ENCODE measurements at regions not wholly inside any gene's neighbourhood (a gene's known extent, or its start where the extent isn't known, plus 50 kb on each side); places are given as distances from the start of the nearest gene placed in this dataset.

- FAIRE-seq = no peak
Measured at GRCh38 chr2:158905784-158906183, 62.7 kb upstream of the TANC1 start.

- FAIRE-seq = no peak
Measured at GRCh38 chr2:158907926-158908456, 60.4 kb upstream of the TANC1 start.

GRCh38 chr2:158912112-158912511 lies 56.3 kb upstream of the TANC1 start:
- FAIRE-seq = no peak

- FAIRE-seq = no peak
Measured at GRCh38 chr2:158912765-158913164, 55.7 kb upstream of the TANC1 start.

- no peak for FAIRE-seq
Measured at GRCh38 chr2:158914066-158914465, 54.4 kb upstream of the TANC1 start.

GRCh38 chr2:158914731-158915130 lies 53.7 kb upstream of the TANC1 start:
- no peak for FAIRE-seq

GRCh38 chr2:158917121-158917520 lies 51.3 kb upstream of the TANC1 start:
- no peak for FAIRE-seq

- no peak for FAIRE-seq
Measured at GRCh38 chr2:158918452-158918851, 50.0 kb upstream of the TANC1 start.
